ENCODE measurements at regions not wholly inside any gene's neighbourhood (a gene's known extent, or its start where the extent isn't known, plus 50 kb on each side); places are given as distances from the start of the nearest gene placed in this dataset.
"Not testable (repeated sequence)": the region's sequence is repeated elsewhere in the genome, so short reads cannot be mapped to it uniquely, and the experiment has no call there.

DNA sequence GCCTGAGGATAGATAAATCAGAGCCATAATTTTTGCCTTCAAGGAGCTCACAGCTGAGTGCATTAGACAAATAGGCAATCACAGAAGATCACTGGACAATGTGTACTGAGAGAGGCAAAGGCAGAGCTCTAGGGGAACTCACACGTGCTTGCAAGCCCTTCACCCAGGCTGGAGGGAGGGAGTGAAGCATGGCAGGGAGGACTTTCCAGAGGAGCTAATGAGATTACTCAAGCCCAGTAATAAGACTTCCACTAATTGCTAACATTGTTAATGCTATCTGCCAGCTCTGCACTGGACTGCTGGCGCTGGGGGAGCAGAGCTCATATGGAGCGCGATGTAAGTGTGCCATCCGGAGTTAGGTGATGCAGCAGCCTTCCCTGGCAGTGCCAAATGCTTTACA lies 408.4 kb downstream of the NTRK2 start:
- DNase-seq: no peak

GRCh38 chr9:85077146-85077545 lies 407.6 kb downstream of the NTRK2 start:
- DNase-seq: not testable (repeated sequence)

Measured in muscle of back (tissue), 3 donors.